GM18951 (cell line): ENCODE measurements at regions not wholly inside any gene's neighbourhood (a gene's known extent, or its start where the extent isn't known, plus 50 kb on each side); places are given as distances from the start of the nearest gene placed in this dataset.

ENCODE experiments used
- POLR2A ChIP-seq: IDR thresholded peaks from 4 replicates; pipeline ENCODE4 v1.6.1; 2011; ENCODE audit warnings: mild to moderate bottlenecking; ENCODE audit not compliant: insufficient read length, insufficient read depth; ENCODE audit errors: extremely low read depth
- in situ Hi-C: fragments of 300-500 bp; cut with MboI; formaldehyde crosslinking; loops from one replicate; pipeline ENCODE4 v1.12.0; 2022; ENCODE audit warnings: low sequenced_read_pairs, mixed read lengths, inconsistent platforms; ENCODE audit not compliant: unreplicated experiment

DNA sequence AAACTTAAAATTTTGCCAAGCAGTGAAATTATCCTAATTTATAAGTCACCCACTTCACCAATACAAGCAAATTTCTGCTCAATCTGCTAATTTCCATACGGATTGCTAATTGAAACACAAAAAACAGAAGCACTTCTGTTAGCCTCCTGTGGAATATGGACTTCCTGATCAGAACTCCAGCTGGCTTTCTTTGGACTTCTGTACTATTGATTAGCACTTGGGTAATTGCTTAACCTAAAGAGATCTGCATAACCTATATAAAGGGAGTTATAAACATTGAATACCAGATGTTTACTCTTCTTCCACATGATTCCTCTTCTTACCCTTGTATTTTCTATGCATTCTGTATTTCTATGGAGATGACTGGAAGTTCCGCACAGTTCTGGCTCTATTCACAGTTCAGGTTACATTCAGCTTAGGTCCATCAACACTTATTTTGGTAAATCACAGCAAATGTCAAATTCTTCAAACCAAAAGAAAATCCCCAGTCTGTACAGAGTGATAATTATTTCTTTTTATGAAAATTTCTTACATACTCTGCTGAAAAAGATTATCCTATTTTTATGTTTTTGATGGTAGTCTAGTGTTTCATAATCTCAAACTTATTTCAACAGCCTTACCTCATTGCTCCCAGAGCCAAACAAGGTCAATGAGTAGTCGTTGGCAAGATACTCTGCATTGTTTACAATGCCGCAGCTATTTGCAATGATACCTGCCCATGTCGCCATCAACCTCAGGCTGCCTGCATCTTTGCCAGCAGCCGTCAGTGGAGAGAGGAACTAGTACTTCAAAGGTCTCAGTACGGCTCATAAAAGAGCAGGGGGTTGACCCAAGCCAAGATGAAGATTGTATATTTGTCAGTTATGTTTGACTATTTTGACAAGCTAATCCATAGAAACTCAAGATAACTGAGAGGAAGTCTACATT, 225.6 kb downstream of the AHR start:
- in situ Hi-C loops: no loop called here
- no peak for TF ChIP-seq POLR2A

DNA sequence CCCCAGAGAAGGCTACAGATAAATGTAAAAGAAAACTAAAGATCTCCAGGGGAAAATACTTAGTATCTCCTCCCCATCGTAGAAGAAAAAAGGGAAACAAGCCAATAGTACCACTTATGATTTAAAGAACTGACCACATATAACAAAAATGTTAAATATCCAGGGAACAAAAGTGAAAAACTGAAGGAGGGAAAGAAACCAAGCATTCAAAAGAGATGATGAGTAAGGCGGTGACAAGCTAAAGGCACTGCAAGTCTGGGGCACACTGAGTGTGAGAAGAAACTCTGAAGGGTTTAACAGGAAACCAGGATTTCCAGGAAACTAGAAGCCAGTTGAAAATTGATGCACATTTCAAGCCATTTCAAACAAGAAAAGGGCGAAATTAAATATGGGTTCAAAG, 226.3 kb downstream of the AHR start:
- in situ Hi-C loops: loop anchor here (25.0 kb wide), 1 partner anchor 537 kb away; no protein-coding TSS in a partner anchor
- TF ChIP-seq POLR2A: no peak

DNA sequence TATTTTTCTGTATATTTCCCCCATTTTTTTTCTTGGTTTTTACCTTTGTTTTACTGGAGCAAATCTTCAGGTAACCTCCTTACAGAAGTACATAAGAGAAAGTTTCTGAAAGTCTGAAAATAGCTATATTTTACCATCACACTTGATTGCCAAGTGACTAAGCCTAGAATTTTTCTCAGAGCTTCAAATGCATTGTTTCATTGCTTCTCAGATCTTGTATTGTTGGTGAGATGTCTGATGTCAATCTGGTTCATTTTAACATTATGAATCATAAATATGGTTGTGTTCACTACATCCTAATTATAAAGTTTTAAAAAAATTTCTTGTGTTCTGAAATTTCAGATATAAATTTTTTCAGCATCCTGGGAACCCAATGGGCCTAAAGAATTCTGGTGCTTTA, 228.2 kb downstream of the AHR start:
- TF ChIP-seq POLR2A: no peak
- in situ Hi-C loops: loop anchor here (25.0 kb wide), 1 partner anchor 539 kb away; no protein-coding TSS in a partner anchor

DNA sequence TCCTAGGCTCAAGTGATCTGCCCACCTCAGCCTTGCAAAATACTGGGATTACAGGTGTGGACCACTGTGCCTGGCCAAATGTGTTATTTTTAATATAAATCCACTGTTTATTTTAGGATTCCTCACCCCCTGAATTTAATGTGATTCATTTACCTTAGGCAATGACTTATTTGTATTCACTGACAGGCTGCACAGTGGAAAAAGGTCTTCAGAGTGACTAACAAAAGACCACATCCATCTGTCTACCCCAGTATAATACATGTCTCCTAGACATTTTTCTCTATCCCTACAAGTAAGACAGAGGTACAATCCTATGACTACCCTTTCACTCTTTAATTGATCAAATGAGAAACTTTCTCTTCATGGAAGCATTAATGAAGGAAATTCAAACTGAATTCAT, 230.2 kb downstream of the AHR start:
- in situ Hi-C loops: loop anchor here (25.0 kb wide), 1 partner anchor 541 kb away; no protein-coding TSS in a partner anchor
- no peak for TF ChIP-seq POLR2A

DNA sequence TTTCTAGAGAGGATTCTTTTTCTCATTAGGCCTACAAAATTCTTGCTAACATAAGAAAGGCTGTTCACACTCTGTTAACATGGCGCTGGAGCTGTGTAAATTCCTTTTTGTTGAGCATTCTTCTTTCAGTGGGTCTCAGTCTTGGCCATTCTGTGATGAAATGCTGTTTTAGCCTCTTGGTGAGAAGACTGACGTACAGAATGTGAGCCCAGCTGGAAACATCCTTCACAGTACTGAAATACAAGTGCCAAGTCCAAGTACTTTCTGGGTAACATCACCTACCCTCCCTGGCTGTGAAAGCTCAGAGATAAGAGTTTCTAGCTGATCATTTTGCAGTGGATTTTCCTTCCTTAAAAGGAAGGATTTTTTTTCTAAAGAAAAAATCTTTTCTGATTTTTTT, 231.8 kb downstream of the AHR start:
- in situ Hi-C loops: loop anchor here (10.0 to 25.0 kb wide), 2 partner anchors 225 to 543 kb away; no protein-coding TSS in a partner anchor
- TF ChIP-seq POLR2A: no peak

DNA sequence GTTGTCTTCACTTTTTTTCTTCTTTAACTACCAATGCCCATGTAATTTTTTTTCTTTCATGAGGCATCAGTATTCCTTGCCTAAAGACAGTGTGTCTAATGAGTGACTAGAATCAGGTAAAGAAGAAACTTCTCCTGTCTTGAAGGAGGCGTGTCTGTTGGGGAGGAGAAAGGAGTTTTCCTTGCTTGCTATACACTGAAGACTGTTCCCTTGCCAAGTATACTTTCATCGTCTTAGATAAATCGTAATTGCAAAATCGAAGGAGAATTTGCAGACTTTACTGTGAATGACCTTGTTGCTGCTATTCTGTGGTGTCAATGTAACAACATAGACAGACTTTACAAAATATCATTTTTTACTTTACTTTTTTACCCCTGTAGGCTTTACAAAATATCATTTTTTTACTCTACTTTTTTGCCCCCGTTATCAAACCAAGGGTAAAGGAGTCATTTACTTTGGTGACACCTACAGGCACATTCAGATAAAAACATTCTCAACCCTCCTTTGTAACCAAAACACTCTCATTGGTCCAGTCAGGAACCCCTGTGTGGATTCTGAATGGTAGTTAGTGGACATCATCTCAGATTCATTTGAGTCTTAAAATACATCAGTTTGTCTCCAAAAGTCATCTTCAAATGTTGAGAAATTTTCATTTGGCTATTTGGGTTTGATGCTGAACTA, 232.4 kb downstream of the AHR start:
- in situ Hi-C loops: loop anchor here (10.0 to 25.0 kb wide), 2 partner anchors 226 to 544 kb away; no protein-coding TSS in a partner anchor
- TF ChIP-seq POLR2A: no peak

DNA sequence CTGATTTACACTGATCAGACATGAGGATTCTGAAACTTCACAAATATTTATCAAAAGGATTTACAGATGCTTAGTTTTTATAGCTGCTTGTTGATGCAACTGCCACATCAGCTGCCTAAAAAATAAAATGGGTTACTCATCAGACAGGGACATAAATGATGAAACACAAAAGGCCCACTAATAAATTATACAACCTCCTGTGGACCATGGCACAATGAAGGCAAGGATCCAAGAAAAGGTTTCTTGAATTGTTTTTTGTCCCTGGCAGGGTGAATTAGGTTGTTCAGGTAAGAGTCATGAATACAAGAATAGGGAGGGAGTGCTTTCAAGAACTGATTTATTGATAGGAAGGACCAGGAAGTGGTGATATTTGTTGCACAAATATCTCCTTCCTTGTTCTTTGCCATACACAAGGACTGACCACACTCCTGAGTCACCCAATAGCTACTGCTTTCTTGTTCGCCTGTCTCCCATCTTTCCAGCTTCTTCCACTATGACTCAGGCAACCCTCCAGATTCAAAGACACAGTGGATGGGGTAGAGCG, 234.5 kb downstream of the AHR start:
- in situ Hi-C loops: loop anchor here (10.0 to 25.0 kb wide), 2 partner anchors 228 to 546 kb away; no protein-coding TSS in a partner anchor
- TF ChIP-seq POLR2A: no peak

DNA sequence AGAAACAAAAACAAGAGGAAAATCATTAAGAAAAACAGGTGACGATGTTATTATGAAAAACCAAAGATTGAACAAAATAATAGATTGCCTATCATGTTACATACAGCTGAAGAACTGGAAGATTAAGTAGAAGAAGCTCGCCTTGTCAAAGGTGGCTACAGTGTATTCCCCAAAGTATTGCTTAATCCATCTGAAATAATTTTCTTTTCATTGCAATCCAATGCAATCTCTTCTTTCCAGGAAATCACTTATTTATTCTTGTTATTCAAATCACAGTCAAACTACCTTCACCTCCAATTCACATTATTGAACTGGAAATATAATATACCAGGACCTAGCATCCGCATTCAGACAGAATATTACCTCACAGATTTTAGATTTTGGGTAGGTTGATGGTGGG, 235.9 kb downstream of the AHR start:
- TF ChIP-seq POLR2A: no peak
- in situ Hi-C loops: loop anchor here (10.0 to 25.0 kb wide), 2 partner anchors 230 to 547 kb away; no protein-coding TSS in a partner anchor

DNA sequence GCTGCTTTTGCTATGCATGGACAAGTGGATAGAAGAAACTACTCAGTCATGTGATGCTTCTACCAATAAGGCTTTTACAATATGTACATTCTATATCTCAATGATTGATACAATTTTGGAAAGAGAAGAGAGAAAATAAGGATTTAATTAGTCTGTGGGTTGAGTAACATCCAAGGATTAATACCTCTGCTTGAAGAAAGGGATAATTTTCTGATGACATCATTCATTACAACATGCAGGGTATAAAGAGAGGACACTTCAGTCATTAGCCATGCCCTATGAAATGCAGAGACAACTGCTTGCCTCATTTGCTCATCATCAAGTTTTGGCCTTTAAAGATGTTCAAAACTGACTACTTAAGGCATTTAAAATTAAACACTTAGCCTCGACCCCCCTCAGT, 237.3 kb downstream of the AHR start:
- in situ Hi-C loops: loop anchor here (10.0 to 25.0 kb wide), 2 partner anchors 231 to 548 kb away; no protein-coding TSS in a partner anchor
- TF ChIP-seq POLR2A: no peak

DNA sequence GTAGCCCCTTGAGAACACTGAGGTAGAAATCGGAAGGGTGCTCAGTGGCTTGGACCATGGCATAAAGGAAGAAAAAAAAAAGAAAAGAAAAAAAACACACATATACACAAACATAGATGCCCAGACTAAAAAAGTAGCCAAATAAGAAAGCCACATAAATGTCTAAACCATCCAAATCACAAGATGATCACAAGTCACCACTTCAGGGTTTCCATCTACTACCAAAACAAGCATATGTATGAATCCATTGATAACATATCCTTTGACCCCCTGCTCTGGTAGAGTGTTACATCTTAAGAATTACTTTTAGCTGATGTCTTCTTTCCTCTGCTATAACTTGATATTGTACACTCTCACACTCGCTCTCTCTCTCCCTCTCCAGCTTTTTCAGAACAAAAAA, 245.9 kb downstream of the AHR start:
- TF ChIP-seq POLR2A: no peak
- in situ Hi-C loops: loop anchor here (25.0 kb wide), 1 partner anchor 557 kb away; no protein-coding TSS in a partner anchor

DNA sequence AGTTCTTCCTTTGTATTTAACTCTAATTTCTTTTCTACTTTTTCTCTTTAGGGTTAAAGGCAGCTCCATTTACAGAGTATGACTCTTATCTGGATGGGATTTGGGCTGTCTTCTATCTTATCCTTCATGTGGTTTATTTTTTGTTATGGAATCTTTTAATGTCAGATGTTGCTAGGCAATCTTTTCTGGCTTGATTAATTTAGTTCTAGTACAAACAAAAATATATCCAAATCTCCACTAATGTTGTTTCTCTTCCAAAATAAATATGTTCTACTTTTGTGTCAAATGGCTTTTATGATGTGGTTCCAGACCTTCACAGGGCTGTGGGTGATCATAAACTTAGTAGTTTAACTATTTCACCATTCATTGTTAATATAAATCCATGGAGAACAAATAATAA, 246.9 kb downstream of the AHR start:
- no peak for TF ChIP-seq POLR2A
- in situ Hi-C loops: loop anchor here (25.0 kb wide), 1 partner anchor 558 kb away; no protein-coding TSS in a partner anchor

DNA sequence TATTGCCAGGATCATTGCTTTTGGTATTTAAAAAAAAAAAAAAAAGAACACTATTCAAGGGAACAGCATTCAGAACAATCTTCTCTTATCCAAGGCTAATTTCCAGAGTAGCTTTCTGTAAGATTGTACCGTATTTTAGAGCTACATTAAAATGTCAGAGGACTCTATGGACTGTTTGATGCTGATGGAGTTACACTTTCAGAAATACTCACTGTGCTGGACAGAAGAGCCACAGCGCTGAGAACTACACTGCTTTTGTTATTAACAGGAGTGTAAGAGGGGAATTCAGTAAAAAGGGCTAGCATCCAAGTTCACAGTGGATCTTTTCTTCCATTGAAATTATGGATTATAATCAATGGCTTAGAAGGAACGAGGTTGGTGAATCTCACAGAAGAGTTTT, 247.7 kb downstream of the AHR start:
- no peak for TF ChIP-seq POLR2A
- in situ Hi-C loops: loop anchor here (25.0 kb wide), 1 partner anchor 559 kb away; no protein-coding TSS in a partner anchor

DNA sequence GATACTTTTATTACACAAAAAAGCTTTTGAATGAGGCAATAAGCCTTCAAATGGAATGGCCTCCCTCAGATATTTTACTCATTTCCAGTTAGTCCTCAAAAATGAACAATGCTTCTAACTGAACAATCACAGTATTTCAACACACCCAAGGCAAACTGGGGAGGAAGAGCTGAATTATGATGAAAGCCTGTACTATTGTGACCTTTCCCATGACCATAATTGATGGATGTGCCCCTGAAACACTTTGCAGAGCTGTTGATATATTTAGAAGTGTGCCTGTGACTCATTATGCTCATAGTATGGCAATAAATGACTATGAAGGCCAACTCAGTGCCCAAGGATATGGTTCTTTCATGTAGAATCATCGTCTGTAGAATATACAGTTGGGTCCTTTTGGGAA, 248.1 kb downstream of the AHR start:
- in situ Hi-C loops: loop anchor here (25.0 kb wide), 1 partner anchor 559 kb away; no protein-coding TSS in a partner anchor
- TF ChIP-seq POLR2A: no peak

DNA sequence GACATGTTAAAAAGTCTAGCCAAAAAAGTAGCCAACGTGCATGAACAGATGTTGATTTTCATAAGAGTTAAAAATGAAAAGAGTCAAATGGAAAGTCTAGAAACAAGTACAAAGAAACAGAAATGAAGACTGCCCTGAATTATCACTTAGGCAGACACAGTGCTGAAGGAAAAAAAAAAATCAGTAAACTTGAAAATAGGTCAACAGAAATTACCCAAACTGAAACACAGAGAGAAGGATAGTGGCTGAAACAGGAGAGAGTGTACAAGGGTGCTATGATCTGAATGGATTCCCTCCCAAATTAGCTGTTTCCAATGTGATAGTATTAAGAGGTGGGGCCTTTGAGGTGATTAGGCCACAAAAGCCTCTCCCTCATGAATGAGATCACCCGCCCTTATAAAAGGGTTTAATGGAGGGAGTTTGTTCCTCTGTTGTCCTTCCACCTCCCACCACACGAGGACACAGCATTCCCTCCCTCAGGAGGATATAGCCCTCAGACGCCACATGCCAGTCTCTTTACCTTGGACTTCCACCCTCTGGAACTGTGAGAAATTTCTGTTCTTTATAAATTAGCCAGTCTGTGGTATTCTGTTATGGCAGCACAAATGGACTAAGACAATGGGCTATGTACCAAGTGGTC, 249.7 kb downstream of the AHR start:
- in situ Hi-C loops: loop anchor here (25.0 kb wide), 1 partner anchor 561 kb away; no protein-coding TSS in a partner anchor
- TF ChIP-seq POLR2A: no peak
